Subcutaneous abdominal adipose tissue (tissue), 5 donors: ENCODE measurements at regions not wholly inside any gene's neighbourhood (a gene's known extent, or its start where the extent isn't known, plus 50 kb on each side); places are given as distances from the start of the nearest gene placed in this dataset.

Experiments used
- H3K27ac ChIP-seq: one replicate; pipeline ENCODE4 v1.7.0; 2013; ENCODE audit warnings: low read depth, mild to moderate bottlenecking, inconsistent platforms, low read length, moderate library complexity
- H3K27me3 ChIP-seq, 5 donors: one replicate each; pipeline ENCODE4 v1.7.0; 2013; ENCODE audit warnings: low read length in 5 of 5, inconsistent platforms in 1 of 5; ENCODE audit not compliant: control insufficient read depth in 5 of 5, insufficient read depth in 4 of 5
- H3K36me3 ChIP-seq, 5 donors: one replicate each; pipeline ENCODE4 v1.7.0; 2013; ENCODE audit warnings: low read length in 5 of 5; ENCODE audit not compliant: control insufficient read depth in 5 of 5, insufficient read depth in 5 of 5
- H3K4me1 ChIP-seq, 5 donors: one replicate each; pipeline ENCODE4 v1.7.0; 2013; ENCODE audit warnings: low read length in 5 of 5, mild to moderate bottlenecking in 3 of 5, moderate library complexity in 1 of 5; ENCODE audit not compliant: control insufficient read depth in 5 of 5, insufficient read depth in 5 of 5
- H3K4me3 ChIP-seq, 5 donors: one replicate each; pipeline ENCODE4 v1.7.0; 2013; ENCODE audit warnings: low read length in 5 of 5, low read depth in 1 of 5
- H3K9ac ChIP-seq, 5 donors: one replicate each; pipeline ENCODE4 v1.7.0; 2013; ENCODE audit warnings: low read length in 5 of 5, mild to moderate bottlenecking in 4 of 5, moderate library complexity in 3 of 5
- H3K9me3 ChIP-seq, 5 donors: one replicate each; pipeline ENCODE4 v1.7.0; 2013; ENCODE audit warnings: low read length in 5 of 5; ENCODE audit not compliant: control insufficient read depth in 5 of 5
- donor health status: healthy.
- donor health status: healthy.
- donor health status: healthy.
- donor health status: healthy.
- donor health status: healthy.

GRCh38 chr3:72139316-72139715, 354.4 kb upstream of the PROK2 start:
- no peaks in the 10 kb centered on the region for H3K36me3 ChIP-seq
- H3K9me3 ChIP-seq = peaks cover 0 to 5% (median 0%) of the 10 kb centered on the region in 5 donors
- no peak overlapping the region for H3K4me3 ChIP-seq
- peaks cover 0 to 4% (median 0%) of the 10 kb centered on the region in 5 donors for H3K4me1 ChIP-seq
- no peak overlapping the region for H3K9ac ChIP-seq
- no peak overlapping the region for H3K27ac ChIP-seq
- no peaks in the 10 kb centered on the region for H3K27me3 ChIP-seq

- H3K4me1 ChIP-seq = peaks cover 0 to 4% (median 0%) of the 10 kb centered on the region in 5 donors
- no peak overlapping the region for H3K4me3 ChIP-seq
Observed at GRCh38 chr3:72137865-72138861, 353.2 kb upstream of the PROK2 start.

GRCh38 chr3:72135636-72136035, 350.7 kb upstream of the PROK2 start:
- Histone ChIP-seq H3K4me3 (no peak overlapping the region), H3K9me3 (no peaks in the 10 kb centered on the region), H3K27me3 (no peaks in the 10 kb centered on the region), H3K36me3 (no peaks in the 10 kb centered on the region), H3K4me1 (no peaks in the 10 kb centered on the region), H3K9ac (no peak overlapping the region), H3K27ac (no peak overlapping the region)

More at GRCh38 chr3:72137865-72138861, 353.2 kb upstream of the PROK2 start:
- H3K27ac ChIP-seq = no peak overlapping the region
- H3K27me3 ChIP-seq = no peaks in the 10 kb centered on the region
- peaks cover 0 to 5% (median 0%) of the 10 kb centered on the region in 5 donors for H3K9me3 ChIP-seq
- H3K9ac ChIP-seq = no peak overlapping the region
- H3K36me3 ChIP-seq = no peaks in the 10 kb centered on the region

- H3K36me3 ChIP-seq = no peaks in the 10 kb centered on the region
- no peaks in the 10 kb centered on the region for H3K27me3 ChIP-seq
- no peaks in the 10 kb centered on the region for H3K9me3 ChIP-seq
- H3K9ac ChIP-seq = no peak overlapping the region
- no peak overlapping the region for H3K4me3 ChIP-seq
- H3K4me1 ChIP-seq = peaks cover 0 to 1% (median 0%) of the 10 kb centered on the region in 5 donors
- no peak overlapping the region for H3K27ac ChIP-seq
Observed at GRCh38 chr3:72134989-72135451, 350.1 kb upstream of the PROK2 start.

- no peaks in the 10 kb centered on the region for H3K36me3 ChIP-seq
Observed at GRCh38 chr3:72133329-72134011, 348.5 kb upstream of the PROK2 start.

GRCh38 chr3:72131899-72132298, 347.0 kb upstream of the PROK2 start:
- Histone ChIP-seq H3K36me3 (no peaks in the 10 kb centered on the region), H3K9ac (no peak overlapping the region), H3K27me3 (no peaks in the 10 kb centered on the region), H3K4me1 (peaks cover 4 to 30% (median 20%) of the 10 kb centered on the region in 5 donors), H3K27ac (no peak overlapping the region), H3K9me3 (no peaks in the 10 kb centered on the region), H3K4me3 (no peak overlapping the region)

More at GRCh38 chr3:72133329-72134011, 348.5 kb upstream of the PROK2 start:
- Histone ChIP-seq H3K4me1 (peaks cover 0 to 16% (median 7%) of the 10 kb centered on the region in 5 donors), H3K4me3 (no peak overlapping the region), H3K9ac (no peak overlapping the region), H3K27me3 (no peaks in the 10 kb centered on the region), H3K9me3 (no peaks in the 10 kb centered on the region), H3K27ac (no peak overlapping the region)

GRCh38 chr3:72130565-72130964, 345.6 kb upstream of the PROK2 start:
- no peak overlapping the region for H3K9ac ChIP-seq
- no peak overlapping the region for H3K27ac ChIP-seq
- no peak overlapping the region for H3K4me3 ChIP-seq
- no peaks in the 10 kb centered on the region for H3K36me3 ChIP-seq
- H3K27me3 ChIP-seq = no peaks in the 10 kb centered on the region
- H3K4me1 ChIP-seq = peaks cover 4 to 30% (median 20%) of the 10 kb centered on the region in 5 donors
- no peaks in the 10 kb centered on the region for H3K9me3 ChIP-seq

- Histone ChIP-seq H3K9me3 (no peaks in the 10 kb centered on the region), H3K4me3 (no peak overlapping the region), H3K27me3 (no peaks in the 10 kb centered on the region), H3K36me3 (no peaks in the 10 kb centered on the region), H3K4me1 (peaks cover 4 to 30% (median 20%) of the 10 kb centered on the region in 5 donors), H3K9ac (no peak overlapping the region), H3K27ac (no peak overlapping the region)
Observed at GRCh38 chr3:72129501-72130094, 344.6 kb upstream of the PROK2 start.

- no peaks in the 10 kb centered on the region for H3K36me3 ChIP-seq
- H3K4me3 ChIP-seq = no peak overlapping the region
- H3K9me3 ChIP-seq = no peaks in the 10 kb centered on the region
- no peaks in the 10 kb centered on the region for H3K27me3 ChIP-seq
- peaks cover 4 to 31% (median 20%) of the 10 kb centered on the region in 5 donors for H3K4me1 ChIP-seq
- no peak overlapping the region for H3K9ac ChIP-seq
- no peak overlapping the region for H3K27ac ChIP-seq
Observed at GRCh38 chr3:72128921-72129320, 344.0 kb upstream of the PROK2 start.
